T-helper 2 cell (primary cell): ENCODE measurements at regions not wholly inside any gene's neighbourhood (a gene's known extent, or its start where the extent isn't known, plus 50 kb on each side); places are given as distances from the start of the nearest gene placed in this dataset.
"Not testable (repeated sequence)": the region's sequence is repeated elsewhere in the genome, so short reads cannot be mapped to it uniquely, and the experiment has no call there.

Source experiments
- DNase-seq, 5 experiments: peaks; one replicate each; pipeline versions ENCODE4 v3.0.0 to v3.0.0-alpha.2; 2012 to 2022

DNA sequence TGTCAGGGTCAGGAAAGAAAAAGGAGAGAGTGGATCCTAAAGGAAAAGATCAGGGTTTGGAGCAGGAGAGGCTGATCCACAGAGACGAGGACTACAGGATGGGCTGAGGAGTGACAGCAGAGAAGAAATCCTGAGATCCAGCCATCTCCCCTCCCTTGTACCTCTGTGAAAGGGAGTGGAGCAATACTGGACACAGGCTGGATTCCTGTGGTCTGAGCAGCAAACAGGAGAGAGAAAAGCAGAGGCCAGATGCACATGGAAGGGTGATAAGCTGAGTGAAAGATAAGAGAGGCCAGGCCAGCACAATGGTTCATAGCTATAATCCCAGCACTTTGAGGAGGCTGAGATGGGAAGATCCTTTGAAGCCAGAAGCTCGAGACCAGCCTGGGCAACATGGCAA is 472.1 kb upstream of the TSHZ3 start:
- no peak for DNase-seq

GRCh38 chr19:31825134-31826094 is 476.2 kb upstream of the TSHZ3 start:
- no peak for DNase-seq

DNA sequence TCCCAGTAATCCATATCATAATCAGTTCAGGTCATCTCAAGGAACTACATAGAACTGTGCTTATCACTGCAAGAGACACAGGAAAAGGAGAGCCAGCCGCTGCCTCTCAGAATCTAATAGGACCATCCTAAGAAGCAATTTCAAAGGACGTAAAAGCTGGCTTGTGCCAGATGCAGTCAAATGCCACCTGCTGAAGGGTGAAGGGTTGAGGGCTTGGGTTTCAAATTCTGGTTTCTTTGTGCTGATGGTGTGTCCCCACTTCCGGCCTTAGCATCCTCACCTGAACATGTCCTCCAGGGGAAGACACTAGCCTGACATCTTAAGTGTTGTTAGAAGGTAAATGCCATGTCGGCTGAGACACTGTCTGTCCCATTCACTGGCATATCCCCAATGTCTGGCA is 477.1 kb upstream of the TSHZ3 start:
- DNase-seq: no peak

GRCh38 chr19:31831421-31832175 is 482.4 kb upstream of the TSHZ3 start:
- no peak for DNase-seq

DNA sequence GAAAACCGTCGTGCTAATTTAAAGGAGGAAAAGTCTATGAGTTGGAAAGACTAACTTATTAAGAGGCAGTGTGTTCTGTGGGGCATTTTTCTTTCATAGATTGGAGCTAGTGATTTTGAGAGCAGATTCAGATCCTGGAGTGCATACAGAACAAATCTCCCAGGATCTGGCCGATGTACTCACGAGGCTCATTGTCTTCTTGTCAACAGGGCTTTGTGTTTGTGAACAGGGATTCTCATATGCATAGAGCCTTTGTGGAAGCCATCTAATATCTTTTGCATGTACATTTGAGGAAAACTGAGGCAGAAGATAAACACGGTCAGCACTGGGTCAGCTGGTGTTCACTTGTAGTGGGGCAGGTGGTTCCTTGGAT is 482.9 kb upstream of the TSHZ3 start:
- DNase-seq: no peak

- no peak for DNase-seq
These were observed 484.8 kb upstream of the TSHZ3 start for GRCh38 chr19:31834070-31834469.

GRCh38 chr19:31838163-31838815 is 489.1 kb upstream of the TSHZ3 start:
- DNase-seq: no peak

DNA sequence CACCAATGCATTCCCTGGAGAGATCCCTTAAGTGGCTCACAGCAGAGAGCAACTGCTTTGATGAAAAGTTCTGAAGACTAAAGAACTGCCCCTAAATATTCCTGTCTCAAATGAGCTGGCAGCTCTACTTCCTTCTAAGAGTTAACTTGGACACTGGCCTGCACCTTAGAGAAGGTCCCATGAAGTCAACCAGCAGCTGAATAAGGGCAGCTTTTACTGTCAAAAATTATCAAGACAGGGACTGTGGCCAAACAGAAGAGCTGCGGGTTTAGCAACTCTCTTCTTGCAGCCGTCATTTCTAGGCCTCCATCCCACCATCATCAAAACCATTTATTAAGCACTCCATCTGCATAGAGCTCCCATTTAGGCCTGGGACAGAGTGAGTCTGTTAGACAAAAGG is 491.1 kb upstream of the TSHZ3 start:
- no peak for DNase-seq

- DNase-seq: no peak
These were observed 492.5 kb upstream of the TSHZ3 start for GRCh38 chr19:31841755-31842154.

DNA sequence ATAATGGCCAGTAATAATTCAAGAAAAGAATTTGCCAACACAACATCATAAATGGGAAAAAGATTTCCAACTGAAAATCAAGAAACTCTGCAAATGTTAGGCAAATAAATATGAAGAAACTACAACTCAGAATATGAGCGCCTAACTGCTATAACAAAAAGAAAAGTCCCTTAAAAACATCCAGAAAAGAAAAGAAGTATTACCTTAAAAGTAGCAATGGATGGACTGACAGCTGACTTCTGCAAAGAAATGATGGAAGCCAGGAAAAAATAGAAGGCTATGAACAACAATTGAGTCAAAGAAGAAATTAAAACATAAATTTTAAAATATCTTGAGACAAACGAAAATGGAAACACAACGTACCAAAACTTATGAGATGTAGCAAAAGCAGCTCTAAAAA is 482.3 kb upstream of the ZNF507 start:
- DNase-seq: no peak

DNA sequence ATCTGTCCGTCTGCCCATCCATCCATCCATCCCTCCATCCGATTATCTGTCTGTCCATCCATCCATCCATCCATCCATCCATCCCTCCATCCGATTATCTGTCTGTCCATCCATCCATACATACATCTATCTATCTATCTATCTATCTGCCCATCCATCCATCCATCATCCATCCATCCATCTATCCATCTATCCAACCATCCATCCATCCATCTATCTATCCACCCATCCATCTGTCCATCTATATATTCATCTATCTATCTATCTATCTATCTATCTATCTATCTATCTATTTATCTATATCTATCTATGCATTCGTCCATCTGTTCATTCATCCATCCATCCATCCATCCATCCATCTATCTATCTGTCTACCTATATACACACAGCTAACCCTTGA is 471.1 kb upstream of the ZNF507 start:
- DNase-seq: no peak

DNA sequence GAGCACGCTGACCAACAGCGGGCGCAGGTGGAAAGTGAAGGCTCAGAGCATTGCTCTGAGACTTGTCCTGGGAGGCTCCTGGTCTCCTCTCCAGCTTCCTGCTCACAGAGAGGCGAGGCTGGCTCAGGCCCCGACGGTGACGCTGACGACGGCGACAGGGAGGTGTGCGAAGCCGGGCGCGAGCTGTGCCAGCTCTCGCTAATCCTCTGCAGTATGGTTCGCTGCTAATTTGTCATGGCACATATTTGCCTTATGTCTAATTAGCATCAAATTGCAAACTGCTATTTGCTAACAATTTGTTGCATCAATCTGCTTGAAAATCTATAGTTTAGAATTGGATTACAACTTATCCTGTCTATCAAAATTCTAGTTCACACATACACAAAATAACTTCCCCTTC is 469.8 kb upstream of the ZNF507 start:
- DNase-seq: no peak

DNA sequence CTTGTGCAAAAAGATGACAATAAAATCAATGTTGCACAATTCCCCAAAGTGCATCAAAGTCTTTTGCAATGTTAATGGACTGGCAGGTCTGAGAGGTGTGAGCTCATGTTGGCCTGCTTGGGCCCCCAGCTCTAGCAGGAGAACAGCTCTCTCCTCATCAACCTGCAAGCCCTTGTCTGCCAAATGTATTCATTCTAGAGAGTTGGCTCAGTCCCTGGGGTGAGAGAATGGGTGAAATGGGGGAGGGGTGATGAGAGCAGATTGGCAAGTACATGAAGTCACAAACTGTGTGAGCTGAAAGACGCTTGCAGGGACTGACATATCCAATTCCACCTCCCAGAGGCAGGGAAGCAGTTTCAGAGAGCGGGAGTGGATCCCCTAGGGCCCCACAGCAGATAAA is 465.1 kb upstream of the ZNF507 start:
- no peak for DNase-seq

- no peak for DNase-seq
These were observed 463.4 kb upstream of the ZNF507 start for GRCh38 chr19:31881988-31882387.

- DNase-seq: no peak
These were observed 462.7 kb upstream of the ZNF507 start for GRCh38 chr19:31882709-31883108.

DNA sequence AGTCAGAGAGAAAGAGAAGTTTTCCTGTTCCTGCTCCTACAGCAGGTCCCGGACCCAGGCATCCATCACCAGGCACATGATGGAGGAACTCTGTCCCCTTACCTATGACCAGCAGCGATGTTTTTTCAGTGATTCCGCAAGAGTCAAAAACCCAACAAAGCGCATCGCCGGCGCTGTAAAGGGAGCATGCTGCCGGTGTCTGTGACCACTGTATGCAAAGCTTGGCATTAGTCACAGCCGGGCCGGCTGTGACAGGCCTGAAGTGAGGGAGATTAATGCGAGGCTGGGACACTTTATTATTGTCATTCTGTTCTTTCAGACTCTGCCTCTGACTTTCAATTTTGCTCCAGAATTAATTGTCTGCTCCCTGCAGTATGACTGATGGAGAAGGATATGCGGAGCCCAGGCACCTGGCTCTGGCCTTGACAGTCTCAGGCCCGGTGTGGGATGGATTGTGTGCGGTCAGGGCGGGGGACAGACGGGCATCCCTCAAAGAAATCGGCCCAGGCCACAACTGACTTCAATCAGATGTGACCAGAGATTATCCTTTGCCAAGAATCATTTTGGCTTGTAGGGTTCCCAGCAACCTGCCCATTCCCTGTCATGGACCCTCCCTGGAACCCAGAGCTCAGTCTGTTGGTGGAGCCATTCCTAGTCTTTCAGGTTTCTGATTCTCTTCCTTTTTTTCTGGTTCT is 462.0 kb upstream of the ZNF507 start:
- DNase-seq: no peak

DNA sequence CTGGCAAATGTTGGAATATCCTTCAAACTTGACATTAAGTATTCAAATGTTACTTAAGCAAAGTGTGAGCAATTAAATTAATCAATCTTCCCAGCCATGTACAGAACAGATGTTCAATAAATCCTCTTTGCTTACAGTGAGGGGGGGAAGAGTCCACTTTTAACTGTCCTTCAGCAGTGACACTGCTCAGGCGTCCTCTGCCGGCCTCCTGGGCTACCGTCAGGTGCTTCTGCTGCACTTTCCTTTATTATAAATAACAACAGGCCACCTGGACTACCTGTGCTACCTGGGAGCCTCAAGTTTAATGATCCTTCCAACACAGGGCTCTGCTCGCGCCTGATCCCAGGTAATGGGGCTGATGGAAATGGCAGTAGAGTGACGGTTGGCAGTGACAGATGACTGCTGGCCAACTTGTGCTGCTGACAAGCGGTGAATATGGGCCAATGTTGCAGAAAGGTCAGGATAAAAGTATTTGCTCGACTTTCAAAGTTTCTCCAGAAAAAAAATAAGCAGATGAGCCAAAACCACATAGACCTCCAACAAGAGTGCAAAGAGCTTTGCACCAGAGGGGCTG is 460.0 kb upstream of the ZNF507 start:
- no peak for DNase-seq

DNA sequence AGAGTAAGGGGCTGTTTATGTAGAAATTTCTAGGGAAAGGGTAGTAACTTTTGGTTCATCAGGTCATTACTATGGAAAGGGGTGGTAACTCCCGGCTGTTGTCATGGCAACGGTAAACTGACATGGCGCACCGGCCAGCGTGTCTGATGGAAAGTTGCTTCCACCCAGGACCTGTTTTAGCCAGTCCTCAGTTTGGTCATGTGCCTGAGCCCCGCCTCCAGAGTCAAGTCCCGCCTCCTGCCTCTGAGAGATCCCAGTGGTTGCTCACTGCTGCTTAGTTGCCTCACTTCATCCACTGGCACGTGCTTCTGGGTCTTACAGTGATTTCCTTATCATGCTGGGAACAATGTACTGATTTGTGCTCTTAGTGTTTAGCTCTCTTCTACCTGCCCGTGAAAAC is 455.2 kb upstream of the ZNF507 start:
- DNase-seq: no peak

- DNase-seq: no peak
These were observed 453.4 kb upstream of the ZNF507 start for GRCh38 chr19:31892060-31892459.

GRCh38 chr19:31893491-31893890 is 451.9 kb upstream of the ZNF507 start:
- DNase-seq: not testable (repeated sequence)

GRCh38 chr19:31894451-31894850 is 451.0 kb upstream of the ZNF507 start:
- no peak for DNase-seq

DNA sequence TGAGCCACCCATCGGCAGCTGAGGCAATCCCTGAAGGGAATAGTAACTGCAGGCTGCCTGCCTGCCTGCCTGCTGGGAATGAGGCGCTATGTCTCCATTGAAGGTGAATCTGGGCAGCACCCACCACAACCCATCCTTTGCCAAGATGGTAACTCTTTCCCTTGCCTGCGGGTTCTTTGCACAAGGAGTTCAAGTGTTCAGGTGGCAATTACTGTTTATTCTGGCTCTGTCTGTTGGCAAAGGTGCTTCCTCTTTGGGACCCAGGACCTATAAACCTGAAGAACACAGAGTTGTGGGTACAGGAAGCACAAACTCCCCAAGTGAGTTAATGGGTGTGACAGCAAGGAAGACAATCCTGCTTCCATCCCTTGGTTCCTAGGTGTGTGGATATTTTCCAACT is 448.1 kb upstream of the ZNF507 start:
- no peak for DNase-seq

- DNase-seq: no peak
These were observed 444.4 kb upstream of the ZNF507 start for GRCh38 chr19:31900991-31901390.
